ENCODE measurements at regions not wholly inside any gene's neighbourhood (a gene's known extent, or its start where the extent isn't known, plus 50 kb on each side); places are given as distances from the start of the nearest gene placed in this dataset.

DNA sequence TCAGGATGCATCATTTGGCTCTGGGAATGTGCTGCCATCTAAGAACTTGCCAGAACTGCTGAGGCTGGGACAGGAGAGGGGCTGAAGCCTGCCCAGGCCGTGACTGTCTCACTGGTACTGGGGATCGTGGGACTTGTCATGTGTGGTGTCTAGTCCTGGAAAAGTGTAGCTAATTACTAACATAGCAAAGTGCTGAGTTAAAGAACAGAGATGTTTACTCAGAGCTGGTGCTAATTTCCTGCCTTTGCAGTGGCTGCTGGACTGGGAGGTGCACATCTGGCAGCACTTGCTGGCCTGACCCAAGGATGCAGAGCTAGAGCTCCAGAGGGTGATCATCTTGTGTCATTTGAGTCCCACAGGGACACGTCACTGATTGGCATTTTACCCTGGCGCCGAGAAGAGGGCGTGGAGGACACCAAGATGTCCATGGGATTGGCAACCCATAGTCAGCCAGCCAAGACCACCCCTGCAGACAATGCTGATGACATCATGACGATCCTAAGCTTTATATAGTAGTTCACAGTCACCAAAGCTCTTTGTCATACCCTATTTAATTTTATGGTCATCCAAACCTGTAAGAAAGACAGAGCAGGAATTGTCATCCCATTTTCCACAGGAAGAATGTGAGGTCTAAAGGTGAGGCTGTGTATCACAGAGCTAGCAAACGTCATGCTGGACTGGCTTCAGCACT is 110.1 kb upstream of the SLC44A3 start:
- TF ChIP-seq, protein P1, sequence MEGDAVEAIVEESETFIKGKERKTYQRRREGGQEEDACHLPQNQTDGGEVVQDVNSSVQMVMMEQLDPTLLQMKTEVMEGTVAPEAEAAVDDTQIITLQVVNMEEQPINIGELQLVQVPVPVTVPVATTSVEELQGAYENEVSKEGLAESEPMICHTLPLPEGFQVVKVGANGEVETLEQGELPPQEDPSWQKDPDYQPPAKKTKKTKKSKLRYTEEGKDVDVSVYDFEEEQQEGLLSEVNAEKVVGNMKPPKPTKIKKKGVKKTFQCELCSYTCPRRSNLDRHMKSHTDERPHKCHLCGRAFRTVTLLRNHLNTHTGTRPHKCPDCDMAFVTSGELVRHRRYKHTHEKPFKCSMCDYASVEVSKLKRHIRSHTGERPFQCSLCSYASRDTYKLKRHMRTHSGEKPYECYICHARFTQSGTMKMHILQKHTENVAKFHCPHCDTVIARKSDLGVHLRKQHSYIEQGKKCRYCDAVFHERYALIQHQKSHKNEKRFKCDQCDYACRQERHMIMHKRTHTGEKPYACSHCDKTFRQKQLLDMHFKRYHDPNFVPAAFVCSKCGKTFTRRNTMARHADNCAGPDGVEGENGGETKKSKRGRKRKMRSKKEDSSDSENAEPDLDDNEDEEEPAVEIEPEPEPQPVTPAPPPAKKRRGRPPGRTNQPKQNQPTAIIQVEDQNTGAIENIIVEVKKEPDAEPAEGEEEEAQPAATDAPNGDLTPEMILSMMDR (IDR thresholded peaks at IDR 0.05), result no peak
- no peak for TF ChIP-seq POLR2A (IDR thresholded peaks at IDR 0.05)
